PC-3 (cell line): ENCODE measurements at regions not wholly inside any gene's neighbourhood (a gene's known extent, or its start where the extent isn't known, plus 50 kb on each side); places are given as distances from the start of the nearest gene placed in this dataset.

Experiments used
- CTCF ChIP-seq: fragments of 300-600 bp; sonication (generic); conservative IDR thresholded peaks from 2 replicates; pipeline ENCODE4 v1.5.1; 2017; ENCODE audit warnings: antibody characterized with exemption, low read depth, mild to moderate bottlenecking, low read length
- EZH2 ChIP-seq: fragments of 300-600 bp; sonication (generic); IDR thresholded peaks from one replicate; pipeline ENCODE4 v1.6.1; 2017; ENCODE audit warnings: antibody characterized with exemption, mild to moderate bottlenecking, low read length; ENCODE audit not compliant: unreplicated experiment

- no peak for TF ChIP-seq EZH2
- TF ChIP-seq CTCF, result no peak
Observed at GRCh38 chr5:117336208-117336607, 761.6 kb upstream of the SEMA6A start.
